TTC549 (cell line): ENCODE measurements at regions not wholly inside any gene's neighbourhood (a gene's known extent, or its start where the extent isn't known, plus 50 kb on each side); places are given as distances from the start of the nearest gene placed in this dataset.
"Not testable (repeated sequence)": the region's sequence is repeated elsewhere in the genome, so short reads cannot be mapped to it uniquely, and the experiment has no call there.

Source experiments
- FAIRE-seq: peaks from 2 replicates; lab custom pipeline; 2012; peaks lifted over from hg19 to GRCh38; lab: Jason Lieb, UNC

- no peak for FAIRE-seq
These were observed 56.1 kb downstream of the GPR85 start for GRCh38 chr7:113030489-113030888.

GRCh38 chr7:113026941-113027340, 59.7 kb downstream of the GPR85 start:
- no peak for FAIRE-seq

- not testable (repeated sequence) for FAIRE-seq
These were observed 69.3 kb downstream of the GPR85 start for GRCh38 chr7:113017144-113017857.

DNA sequence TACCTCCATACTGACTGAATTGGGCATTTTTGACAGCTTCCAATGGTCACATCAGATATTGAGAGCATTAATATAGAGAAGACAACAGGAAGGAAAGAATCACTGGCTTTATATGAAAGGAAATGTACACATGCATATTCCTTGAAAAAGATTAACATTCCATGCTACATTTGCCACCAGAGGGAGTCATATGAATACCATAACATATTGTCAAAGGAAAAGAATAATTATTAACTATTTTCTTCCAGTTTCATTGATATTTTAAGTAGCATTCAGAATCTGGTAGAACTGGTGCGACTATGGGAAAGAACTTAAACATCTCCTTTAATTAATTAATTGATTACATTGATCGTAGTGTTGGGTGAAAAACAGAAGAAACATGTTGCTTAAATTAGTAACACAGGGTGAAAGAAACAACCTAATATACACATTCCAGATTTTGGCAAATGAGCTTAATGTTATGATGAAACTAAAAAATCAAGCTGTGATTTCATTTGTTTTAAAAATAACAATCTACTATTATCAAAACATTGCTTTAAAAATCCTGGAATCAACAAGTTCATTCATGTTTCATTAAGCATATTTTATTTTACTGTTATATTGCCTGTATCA, 71.5 kb downstream of the GPR85 start:
- no peak for FAIRE-seq

- FAIRE-seq, result no peak
These were observed 72.7 kb downstream of the GPR85 start for GRCh38 chr7:113013761-113014449.

DNA sequence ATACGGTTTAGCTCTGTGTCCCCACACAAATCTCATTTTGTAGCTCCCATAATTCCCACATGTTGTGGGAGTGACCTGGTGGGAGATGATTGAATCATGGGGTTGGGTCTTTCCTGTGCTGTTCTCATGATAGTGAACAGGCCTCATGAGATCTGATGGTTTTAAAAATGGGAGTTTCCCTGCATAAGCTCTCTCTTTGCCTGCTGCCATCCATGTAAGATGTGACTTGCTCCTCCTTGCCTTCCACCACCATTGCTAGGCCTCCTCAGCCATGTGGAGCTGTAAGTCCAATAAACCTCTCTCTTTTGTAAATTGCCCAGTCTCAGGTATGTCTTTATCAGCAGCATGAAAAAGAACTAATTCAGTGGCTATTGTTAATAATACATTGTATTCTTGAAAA, 73.8 kb downstream of the GPR85 start:
- FAIRE-seq, result not testable (repeated sequence)

DNA sequence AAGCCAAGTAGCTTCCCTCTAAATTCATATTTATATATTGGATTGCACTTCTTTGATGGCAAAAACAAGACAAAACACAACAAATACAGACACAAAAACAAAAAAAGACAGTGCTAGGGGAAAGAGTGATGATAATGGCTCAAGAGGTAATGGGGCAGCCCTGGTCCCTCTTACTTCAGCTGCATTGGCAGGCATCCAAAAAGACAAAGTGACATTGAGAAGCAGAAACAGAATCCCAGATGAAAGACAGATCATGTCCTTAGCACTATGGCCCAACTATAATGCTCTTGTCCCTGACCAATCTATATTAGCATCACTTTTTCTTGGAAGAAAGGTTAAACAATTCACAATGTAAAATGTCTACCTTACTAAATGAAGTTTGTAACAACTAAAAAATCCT, 76.2 kb downstream of the GPR85 start:
- FAIRE-seq, result no peak

GRCh38 chr7:113008755-113009154, 77.9 kb downstream of the GPR85 start:
- FAIRE-seq, result no peak

DNA sequence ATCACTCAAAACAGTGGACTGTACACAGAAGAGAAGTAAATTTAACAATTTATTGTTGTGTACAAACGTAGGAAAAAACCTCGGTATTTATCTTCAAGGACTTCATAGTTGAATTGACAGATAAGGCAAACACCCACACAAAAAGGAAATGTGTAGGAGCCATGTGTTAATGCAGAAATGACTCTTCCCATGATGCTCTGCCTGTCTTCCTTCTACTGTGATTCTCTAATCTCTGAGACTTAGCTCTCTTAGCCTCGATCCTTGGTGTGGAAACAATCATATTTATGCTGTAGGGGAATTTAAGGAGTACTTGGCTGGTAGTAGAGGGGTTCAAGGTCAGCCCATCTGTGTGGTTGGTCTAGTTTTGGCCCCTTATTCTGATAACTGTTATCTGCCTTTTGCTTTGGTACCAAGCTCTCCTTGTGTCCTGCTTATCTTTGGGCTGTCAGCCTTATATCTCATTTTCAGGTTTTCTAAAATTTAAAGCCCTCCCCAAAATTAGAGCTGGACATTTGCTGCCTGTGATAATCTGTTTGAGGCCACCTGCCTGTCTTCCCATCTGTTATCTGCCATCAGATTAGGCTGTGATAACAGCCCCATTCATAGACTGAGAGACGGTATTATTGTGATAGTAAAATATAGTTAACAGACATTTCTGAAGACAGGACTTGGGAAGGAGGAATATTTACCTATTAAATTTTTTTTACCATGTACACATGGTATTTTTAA, 81.7 kb downstream of the GPR85 start:
- FAIRE-seq, result no peak

DNA sequence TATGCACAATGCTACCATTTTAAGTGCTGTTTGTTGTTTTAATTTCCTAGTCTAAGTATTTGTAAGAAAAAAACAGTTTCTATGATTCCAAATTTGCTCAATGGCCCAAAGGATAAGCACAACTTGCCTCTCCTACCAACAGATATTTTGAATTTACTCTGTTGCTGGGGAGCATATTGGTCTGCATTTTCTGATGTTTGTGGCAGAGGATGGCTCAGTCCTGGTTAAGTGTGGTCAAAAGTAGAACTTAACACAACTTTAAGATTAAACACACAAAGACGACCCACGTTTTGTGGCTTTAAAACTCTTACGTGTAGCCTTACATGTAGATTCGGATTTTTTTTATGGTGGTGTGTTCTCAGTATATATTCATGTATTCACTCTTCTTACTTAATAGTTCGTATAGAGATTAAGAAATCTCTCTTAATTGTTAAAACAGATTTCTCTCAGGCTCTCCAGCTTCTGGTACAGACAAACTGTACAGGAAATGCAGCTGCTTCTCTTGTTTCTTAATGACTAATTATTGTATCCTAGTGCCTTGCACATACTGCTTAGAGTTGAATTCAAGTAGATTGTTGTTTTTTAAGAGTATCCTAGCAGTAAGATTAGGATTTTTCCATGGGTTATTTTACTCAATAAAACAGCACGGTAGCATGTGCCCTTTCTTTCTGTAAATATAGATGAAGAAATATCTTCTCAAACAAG, 86.2 kb downstream of the GPR85 start:
- FAIRE-seq, result no peak

GRCh38 chr7:112997831-112998230, 88.8 kb downstream of the GPR85 start:
- FAIRE-seq, result no peak

- FAIRE-seq, result no peak
These were observed 90.2 kb downstream of the GPR85 start for GRCh38 chr7:112996331-112996871.

DNA sequence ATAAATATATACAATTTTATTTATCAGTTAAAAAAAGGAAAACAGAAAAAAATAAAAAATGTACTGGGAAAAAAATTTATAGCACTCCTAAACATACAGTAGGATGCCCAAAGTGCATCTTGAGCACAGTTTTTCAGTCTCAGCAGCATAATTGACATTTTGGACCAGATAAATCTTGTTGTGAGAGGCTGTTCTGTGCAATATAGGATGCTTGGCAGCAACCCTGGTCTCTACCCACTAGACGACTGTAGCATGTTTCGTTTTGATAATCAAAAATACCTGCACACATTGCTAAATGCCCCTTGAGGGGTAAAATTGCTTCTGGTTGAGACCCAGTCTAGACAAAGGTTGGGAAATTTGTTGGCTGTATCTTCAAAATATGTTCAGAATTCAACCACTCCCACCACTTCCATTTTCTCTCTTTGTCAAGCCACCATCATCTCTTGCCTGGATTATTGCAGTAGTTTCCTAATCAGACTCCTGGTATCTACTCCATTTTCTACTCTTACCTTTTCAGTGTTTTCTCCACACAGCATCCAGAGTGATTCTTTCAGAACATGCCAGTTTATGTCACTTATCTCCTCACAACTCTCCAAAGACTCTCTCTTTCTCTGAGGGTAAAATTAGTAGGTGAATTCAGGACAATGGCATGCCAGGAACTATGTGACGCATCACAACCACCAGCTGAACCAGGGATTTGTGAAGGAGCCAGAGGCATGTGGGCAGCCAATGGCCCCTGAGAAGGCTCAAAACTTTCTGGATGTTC, 91.4 kb downstream of the GPR85 start:
- no peak for FAIRE-seq

DNA sequence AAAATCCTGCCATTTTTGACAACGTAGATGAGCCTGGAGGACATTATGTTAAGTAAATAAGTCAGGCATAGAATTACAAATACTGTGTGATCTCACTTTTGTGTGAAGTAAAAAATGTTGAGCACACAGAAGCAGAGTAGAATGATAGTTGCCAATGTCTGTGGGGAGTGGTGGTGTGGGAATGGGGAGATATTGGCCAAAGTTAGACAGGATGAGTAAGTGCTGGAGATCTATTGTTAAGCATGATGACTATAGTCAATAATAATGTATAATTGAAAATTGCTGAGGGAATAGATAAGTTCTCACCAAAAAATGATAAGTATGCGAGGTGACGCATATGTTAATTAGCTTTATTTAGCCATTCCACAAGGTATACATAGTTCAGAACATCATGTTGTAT, 92.0 kb downstream of the GPR85 start:
- FAIRE-seq, result no peak

DNA sequence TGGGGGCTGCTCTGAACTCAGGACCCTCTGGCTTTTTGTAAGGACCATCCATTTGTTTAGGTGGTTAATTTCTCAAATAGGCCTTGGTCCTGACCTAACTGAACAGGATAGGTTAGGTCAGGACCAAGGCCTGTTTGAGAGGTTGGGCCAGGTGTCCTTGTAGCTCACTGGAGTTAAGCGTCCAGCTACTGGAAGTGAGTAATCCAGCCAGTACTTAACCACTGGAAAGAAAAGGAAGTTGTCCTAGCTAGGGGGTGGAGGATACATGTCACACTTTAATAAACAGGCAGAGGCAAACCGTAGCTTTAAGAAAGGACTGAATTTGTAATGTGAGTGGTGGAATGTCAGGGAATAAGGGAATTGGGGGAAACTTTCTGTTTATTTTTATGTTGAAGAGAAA, 96.0 kb downstream of the GPR85 start:
- no peak for FAIRE-seq

DNA sequence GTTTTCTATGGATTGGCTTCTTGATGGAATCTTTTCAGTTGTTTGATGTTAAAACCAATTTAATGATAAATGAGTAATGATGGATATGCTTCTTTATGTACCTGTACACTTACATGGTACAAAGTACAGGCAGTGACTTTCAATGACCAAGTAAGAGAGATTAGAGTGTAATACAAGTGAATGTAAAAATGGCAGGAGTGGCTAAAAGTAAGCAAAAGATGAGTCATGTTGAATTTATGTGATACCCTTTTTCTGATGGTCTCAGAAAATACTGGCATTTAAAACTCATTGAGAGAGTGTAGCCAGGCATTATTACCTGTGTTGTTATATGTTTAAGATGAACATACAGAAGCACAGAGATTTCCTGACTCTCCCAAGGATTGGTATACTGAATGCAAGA, 97.1 kb downstream of the GPR85 start:
- no peak for FAIRE-seq

DNA sequence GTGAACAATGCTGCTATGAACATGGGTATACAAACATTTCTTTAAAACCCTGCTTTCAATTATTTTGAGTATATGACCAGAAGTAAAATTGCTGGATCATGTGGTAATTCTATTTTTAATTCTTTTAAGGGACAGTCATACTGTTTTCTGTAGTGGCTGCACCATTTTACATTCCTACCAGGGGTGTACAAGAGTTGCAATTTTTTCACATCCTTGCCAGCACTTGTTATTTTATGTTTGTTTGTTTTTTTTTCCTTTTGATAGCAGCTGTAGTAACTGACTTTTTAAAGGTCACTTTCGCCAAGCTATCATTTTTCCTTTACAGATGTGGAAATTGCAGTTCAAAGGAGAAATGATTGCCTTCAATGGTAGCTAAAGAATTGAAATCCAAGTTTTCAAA, 99.5 kb downstream of the GPR85 start:
- FAIRE-seq, result no peak

DNA sequence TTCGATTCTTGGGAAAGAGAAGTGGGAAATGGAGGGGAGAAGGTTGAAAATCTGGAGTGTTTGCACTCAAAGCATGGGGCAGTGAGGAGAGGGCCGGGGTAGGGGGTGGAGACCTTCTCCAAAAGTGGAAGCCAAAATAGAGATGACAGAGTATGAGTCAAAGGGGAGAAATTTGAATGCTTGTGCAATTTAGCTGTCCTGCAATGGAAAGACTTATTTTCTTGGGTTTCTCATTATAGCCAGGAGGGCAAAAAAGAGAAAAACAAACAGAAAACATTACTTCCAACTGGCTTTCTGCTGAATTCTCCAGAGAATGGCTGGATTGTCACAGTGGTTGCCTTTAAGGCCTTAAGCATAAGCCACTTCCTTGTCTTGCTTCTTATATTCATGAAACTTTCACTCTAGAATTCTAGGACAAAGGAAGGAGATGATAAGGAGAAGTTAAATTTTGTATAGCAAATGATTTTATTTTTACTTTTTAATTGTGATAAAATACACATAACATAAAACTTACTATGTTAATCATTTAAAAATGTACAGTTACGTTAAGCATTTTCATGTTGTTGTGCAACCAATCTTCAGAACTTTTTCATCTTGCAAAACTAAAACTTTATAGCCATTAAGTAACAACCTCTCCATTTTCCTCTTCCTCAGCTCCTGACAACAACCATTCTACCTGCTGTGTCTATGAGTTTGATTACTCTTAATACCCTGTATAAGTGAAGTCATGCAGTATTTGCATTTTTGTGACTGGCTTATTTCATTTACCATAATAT, 100.2 kb downstream of the GPR85 start:
- no peak for FAIRE-seq

DNA sequence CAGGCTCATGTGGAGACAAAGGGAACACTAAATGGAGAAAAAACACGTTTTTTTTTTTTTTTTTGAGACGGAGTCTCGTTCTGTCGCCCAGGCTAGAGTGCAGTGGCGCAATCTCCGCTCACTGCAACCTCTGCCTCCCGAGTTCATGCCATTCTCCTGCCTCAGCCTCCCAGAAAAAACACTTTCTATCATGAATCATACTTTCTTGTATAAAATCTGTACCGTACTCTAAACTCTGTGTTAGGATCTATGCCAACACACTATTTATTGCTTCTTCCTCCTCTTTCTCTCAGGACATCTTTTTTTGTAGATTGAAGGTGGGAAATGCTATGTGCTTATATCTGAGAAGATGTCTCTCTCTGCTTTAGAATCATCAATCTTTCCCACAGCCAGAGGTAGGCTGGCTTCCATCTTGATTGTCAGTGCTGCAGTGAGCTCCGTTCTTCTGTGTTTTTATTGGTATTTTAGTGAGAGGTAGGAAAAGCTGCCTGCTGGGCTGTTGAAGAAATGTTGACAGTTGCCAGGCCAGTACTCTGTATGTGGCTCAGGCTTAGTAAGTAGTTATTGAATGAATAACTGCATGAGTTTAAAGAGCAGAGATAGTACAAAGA, 101.1 kb downstream of the GPR85 start:
- no peak for FAIRE-seq

DNA sequence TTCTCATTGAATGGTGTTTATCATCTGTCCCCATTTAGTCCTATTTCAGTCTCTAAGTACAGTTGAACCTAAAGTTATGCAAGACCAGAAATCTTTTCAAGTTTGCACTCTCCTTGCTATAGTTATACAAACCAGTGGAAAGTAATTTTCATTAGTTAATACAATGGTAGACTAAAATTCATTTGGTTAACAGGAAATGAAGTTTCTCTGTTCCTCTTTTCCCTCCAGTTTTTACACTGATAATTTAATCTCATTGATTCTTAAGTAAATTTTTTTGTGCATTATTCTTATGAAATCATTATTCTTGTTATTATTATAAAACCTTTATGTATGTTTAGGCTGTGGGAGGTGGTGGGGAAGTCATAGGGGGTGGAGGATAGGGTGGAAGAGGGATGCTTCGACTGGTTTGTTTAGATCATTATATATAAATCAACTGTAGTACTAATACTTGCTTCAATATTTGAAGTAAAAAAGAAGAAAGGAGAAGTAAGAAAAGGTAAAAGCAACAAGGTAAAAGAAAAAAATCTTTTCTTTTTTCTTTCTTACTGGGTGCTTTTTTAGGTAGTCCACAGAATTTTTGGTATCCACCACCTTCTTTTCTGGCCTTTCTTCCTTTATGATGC, 104.1 kb downstream of the GPR85 start:
- FAIRE-seq, result no peak
